GM10266 (cell line): ENCODE measurements at regions not wholly inside any gene's neighbourhood (a gene's known extent, or its start where the extent isn't known, plus 50 kb on each side); places are given as distances from the start of the nearest gene placed in this dataset.

Experiments
- DNase-seq: peaks from one replicate; pipeline ENCODE4 v3.0.0; 2012; ENCODE audit errors: extremely low spot score
- TF ChIP-seq, protein P1 (sequence below): IDR thresholded peaks from 2 replicates; pipeline ENCODE4 v1.5.1; 2012; ENCODE audit warnings: mild to moderate bottlenecking, low read depth; ENCODE audit not compliant: control insufficient read depth, insufficient read depth; ENCODE audit errors: missing control alignments

DNA sequence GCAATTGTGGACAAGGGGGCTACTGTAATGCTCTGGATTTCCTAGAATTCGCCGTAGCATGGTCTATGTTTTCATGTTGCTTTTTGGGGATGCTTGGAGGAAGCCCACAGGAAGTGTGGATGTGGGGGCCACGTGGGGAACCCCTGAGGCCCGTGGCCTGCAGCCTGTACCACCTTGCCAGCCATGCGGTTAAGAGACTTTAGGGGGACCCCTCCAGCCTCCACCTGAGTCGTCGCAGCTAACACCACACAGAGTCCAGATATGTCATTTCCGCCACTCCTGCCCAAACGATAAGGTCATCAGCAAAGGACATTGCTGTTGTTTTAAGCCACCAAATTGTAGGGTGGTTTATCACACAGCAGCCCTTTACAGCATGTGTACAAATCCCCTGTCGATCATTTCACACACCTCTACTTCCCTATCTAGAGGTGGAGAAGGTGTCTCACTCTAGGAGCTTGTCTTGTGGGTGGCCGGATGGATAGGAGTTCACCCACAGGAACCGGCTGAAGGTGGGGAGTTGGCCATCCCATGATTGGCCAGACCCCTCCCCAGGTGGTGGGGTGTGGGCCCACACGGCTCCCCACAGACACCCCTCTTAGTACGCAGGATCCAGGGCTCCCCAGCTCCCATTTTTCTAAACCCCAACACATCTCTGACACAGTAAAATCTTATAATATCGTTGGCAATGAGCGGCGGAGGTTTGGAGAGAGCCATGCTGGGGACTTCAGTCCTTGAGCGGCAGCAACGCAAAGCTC, 226.7 kb downstream of the TEX29 start:
- DNase-seq: no peak
- TF ChIP-seq, protein P1, sequence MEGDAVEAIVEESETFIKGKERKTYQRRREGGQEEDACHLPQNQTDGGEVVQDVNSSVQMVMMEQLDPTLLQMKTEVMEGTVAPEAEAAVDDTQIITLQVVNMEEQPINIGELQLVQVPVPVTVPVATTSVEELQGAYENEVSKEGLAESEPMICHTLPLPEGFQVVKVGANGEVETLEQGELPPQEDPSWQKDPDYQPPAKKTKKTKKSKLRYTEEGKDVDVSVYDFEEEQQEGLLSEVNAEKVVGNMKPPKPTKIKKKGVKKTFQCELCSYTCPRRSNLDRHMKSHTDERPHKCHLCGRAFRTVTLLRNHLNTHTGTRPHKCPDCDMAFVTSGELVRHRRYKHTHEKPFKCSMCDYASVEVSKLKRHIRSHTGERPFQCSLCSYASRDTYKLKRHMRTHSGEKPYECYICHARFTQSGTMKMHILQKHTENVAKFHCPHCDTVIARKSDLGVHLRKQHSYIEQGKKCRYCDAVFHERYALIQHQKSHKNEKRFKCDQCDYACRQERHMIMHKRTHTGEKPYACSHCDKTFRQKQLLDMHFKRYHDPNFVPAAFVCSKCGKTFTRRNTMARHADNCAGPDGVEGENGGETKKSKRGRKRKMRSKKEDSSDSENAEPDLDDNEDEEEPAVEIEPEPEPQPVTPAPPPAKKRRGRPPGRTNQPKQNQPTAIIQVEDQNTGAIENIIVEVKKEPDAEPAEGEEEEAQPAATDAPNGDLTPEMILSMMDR: no peak

DNA sequence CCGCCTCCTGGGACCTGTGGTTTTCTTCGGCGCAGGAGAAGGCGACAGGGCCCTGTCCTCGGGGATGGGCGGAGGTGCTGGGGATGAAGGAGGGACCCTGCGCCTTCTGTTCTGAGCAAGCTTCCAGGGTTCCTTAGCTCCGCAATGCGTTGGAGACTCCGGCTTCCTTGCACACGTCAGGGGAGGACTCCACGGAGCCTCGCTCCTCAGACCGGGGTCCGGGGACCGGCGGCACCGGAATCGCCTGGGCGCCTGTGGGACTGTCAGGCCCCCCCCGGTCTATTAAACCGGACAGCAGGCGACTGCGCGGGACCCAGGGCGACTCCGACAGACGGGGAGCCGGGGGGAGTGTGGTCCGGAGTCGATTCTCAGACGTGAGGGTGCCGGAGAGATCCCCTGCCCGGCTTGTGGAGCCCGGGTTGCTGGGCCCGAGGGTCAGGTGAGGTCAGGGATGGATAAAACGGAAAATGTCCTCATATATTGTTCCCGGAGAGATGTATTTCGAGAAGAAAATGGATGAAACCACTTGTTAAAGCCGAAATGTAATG, 227.4 kb downstream of the TEX29 start:
- TF ChIP-seq, protein P1: no peak
- no peak for DNase-seq

DNA sequence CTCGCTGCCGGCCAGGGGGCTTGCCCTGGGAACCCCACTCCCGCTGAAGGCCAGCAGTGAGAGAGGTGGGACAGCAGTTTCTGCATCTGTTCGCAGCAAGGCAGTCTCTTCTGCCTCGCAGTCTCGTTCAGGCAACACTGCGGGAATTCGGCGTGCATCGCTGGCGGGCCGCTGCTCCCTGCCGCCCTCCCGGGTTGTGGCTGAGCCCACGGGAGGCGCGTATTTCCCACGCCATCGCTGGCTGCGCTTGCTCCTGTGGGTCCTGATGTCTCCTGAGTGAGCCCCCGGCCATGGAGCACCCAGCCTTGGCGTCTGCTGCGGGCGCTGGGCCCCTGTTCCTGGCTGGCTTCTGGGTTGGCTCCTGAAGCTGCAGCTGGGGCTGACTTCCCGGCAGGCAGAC, 227.9 kb downstream of the TEX29 start:
- TF ChIP-seq, protein P1: no peak
- DNase-seq: no peak

DNA sequence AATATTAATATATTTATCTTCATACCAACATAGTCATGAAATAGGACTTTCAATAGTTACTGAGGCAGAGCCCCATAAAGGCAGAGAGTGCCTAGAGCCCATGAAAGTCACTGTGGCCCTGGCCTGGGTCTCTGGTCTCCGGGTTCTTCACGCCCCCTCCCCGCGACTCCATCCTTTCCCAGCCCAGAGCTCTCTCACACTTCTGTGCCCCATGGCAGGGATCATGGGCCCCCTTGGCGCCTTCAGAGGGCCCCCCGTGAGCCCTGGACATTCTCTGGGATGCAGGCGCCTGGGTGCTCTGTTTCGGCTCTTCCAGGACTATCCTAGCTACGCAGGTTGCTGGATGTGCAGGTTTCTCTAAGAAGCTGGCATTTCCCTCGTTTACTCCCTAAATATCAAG, 228.4 kb downstream of the TEX29 start:
- TF ChIP-seq, protein P1: no peak

DNA sequence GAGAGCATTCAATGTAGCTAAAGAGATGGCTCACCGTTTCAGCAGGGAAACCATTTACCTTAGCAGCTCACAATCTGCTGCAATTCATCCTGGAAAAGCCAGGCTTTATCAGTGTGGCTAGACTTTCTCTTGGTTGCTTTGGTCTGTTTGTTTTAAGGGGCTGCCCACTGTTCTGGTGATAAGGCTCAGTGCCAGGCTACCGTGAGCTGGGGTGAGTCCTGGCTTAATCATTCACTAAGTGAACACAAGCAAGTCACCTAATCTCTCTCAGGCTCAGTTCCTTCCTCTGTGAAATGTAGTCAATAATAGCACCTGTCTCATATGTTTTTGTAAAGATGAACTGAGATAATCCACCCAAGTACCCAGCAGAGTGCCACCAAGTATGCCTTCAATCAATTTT, 229.0 kb downstream of the TEX29 start:
- no peak for DNase-seq
- TF ChIP-seq, protein P1: no peak

More for the DNA sequence above, 228.4 kb downstream of the TEX29 start:
- no peak for DNase-seq

DNA sequence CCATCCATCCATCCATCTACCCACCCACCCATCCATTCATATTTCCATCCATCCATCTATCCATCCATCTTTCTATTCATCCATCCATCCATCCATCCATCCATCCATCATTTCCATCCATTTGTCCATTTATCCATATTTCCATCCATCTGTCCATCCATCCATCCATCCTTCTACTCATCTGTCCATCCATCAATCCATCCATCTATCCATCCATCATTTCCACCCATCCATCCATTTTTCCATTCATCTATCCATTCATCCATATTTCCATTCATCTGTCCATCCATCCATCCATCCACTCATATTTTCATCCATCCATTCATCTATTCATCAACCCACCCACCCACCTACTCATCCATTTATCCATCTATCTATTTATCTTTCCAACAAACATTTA, 229.6 kb downstream of the TEX29 start:
- TF ChIP-seq, protein P1: no peak
- no peak for DNase-seq

DNA sequence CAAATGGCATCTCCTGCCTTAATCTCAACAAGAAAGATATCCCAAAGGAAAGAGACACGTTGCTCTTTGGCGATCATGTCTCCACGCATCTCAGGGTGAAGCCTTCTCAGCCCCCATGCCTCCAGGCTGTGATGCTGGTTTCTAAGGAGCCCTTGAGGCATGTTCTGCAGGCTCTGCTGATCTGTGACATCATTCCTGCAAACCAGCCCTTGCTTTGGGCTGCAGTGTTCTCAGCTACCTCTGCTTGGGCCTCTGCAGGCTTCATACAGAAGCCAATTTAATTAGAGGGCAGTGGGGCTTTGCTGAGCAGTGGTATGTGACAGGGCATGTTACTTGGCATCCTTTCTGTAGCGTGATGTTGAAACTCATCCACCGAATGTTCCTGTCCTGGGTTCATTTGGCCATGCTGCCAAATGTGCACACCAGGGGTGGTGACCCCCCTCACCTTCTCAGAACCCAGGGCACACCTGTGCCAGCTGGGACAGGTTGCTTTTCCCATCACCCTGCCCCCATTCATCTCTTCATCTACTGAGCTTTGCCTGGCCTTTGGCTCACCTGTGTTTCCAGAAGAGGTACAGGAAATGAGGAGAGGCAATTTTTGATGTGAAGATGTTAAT, 230.9 kb downstream of the TEX29 start:
- DNase-seq: no peak
- TF ChIP-seq, protein P1: no peak
